Uterus (tissue), 2 donors: ENCODE measurements at regions not wholly inside any gene's neighbourhood (a gene's known extent, or its start where the extent isn't known, plus 50 kb on each side); places are given as distances from the start of the nearest gene placed in this dataset.

Experiments
- CTCF ChIP-seq, 4 experiments: fragments of 200-600 bp in 2 of 4; fragments of 450-650 bp in 2 of 4; sonication (generic) in 2 of 4; IDR thresholded peaks; one replicate each; pipeline ENCODE4 v1.5.1; 2016 to 2019; ENCODE audit warnings: antibody characterized with exemption in 4 of 4, mild to moderate bottlenecking in 2 of 4, moderate library complexity in 1 of 4
- POLR2A ChIP-seq, 2 donors: fragments of 450-650 bp; IDR thresholded peaks; one replicate each; pipeline ENCODE4 v1.6.1; 2016; ENCODE audit warnings: antibody characterized with exemption in 2 of 2, mild to moderate bottlenecking in 1 of 2, moderate library complexity in 1 of 2

GRCh38 chr3:147930232-147930807, 521.2 kb downstream of the ZIC1 start:
- TF ChIP-seq CTCF (IDR thresholded peaks at IDR 0.05) (no peak), POLR2A (IDR thresholded peaks at IDR 0.05) (no peak)
